ENCODE measurements at regions not wholly inside any gene's neighbourhood (a gene's known extent, or its start where the extent isn't known, plus 50 kb on each side); places are given as distances from the start of the nearest gene placed in this dataset.

GRCh38 chr7:84336766-84337165, 142.2 kb upstream of the SEMA3A start:
- no peak overlapping the region for H3K27ac ChIP-seq
- TF ChIP-seq CTCF (conservative IDR thresholded peaks at IDR 0.05) = no peak

- H3K27ac ChIP-seq = no peak overlapping the region
- no peak for TF ChIP-seq CTCF (conservative IDR thresholded peaks at IDR 0.05)
Measured at GRCh38 chr7:84336303-84336702, 141.7 kb upstream of the SEMA3A start.

- H3K27ac ChIP-seq = no peak overlapping the region
- no peak for TF ChIP-seq CTCF (conservative IDR thresholded peaks at IDR 0.05)
Measured at GRCh38 chr7:84331616-84332015, 137.0 kb upstream of the SEMA3A start.

GRCh38 chr7:84328571-84328970, 134.0 kb upstream of the SEMA3A start:
- no peak overlapping the region for H3K27ac ChIP-seq
- no peak for TF ChIP-seq CTCF (conservative IDR thresholded peaks at IDR 0.05)

- no peak overlapping the region for H3K27ac ChIP-seq
- TF ChIP-seq CTCF (conservative IDR thresholded peaks at IDR 0.05) = no peak
Measured at GRCh38 chr7:84324136-84324630, 129.6 kb upstream of the SEMA3A start.

- TF ChIP-seq CTCF (conservative IDR thresholded peaks at IDR 0.05) = no peak
- H3K27ac ChIP-seq = no peak overlapping the region
Measured at GRCh38 chr7:84317536-84317935, 122.9 kb upstream of the SEMA3A start.

- TF ChIP-seq CTCF (conservative IDR thresholded peaks at IDR 0.05) = no peak
- no peak overlapping the region for H3K27ac ChIP-seq
Measured at GRCh38 chr7:84314263-84314662, 119.7 kb upstream of the SEMA3A start.

GRCh38 chr7:84304407-84304806, 109.8 kb upstream of the SEMA3A start:
- no peak overlapping the region for H3K27ac ChIP-seq
- no peak for TF ChIP-seq CTCF (conservative IDR thresholded peaks at IDR 0.05)
